ENCODE measurements at regions not wholly inside any gene's neighbourhood (a gene's known extent, or its start where the extent isn't known, plus 50 kb on each side); places are given as distances from the start of the nearest gene placed in this dataset.
"Not testable (repeated sequence)": the region's sequence is repeated elsewhere in the genome, so short reads cannot be mapped to it uniquely, and the experiment has no call there.

DNA sequence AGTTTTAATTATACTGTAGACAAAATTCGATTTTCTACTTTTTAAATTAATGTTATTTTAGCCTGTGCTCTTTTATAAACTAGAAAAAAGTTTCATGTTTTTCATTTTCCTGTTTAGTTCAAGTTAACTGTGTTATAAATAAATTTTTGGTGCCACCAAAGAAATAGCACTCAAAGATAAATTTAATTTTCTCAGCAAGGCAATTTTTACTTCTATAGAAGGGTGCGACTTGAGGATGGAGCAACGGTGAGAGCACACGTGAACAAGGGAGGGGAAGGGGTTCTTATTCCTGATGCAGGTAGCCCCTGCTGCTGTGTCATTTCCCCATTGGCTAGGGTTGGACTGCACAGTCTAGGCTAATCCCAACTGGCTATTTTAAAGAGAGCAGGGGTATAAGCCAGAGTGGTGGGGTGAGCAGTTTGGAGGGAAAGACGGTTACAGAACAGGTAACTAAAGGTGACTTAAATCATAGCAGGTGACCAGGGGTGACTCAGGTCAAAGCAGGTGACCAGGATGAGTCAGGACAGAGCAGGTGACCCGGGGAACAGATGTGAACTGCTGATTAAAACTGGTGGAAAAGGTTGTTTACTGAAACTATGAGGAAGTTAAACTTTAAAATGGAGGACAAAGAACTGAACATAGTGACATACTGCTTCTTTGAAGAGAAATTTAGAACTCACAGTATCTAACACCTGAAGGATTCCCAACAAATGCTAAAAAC is 104.6 kb upstream of the GPBP1 start:
- no peak overlapping the region for H3K4me3 ChIP-seq
- no peak overlapping the region for H3K27ac ChIP-seq (replicated peaks in 1 of 4)
- no peaks in the 10 kb centered on the region for H3K4me1 ChIP-seq
- no peak for TF ChIP-seq POLR2A (IDR thresholded peaks at IDR 0.05; ENCODE audit: low read depth)
- peaks cover 0 to 11% (median 0%) of the 10 kb centered on the region in 4 donors for H3K9me3 ChIP-seq
- peaks cover 0 to 3% (median 0%) of the 10 kb centered on the region in 4 donors for H3K27me3 ChIP-seq
- 84% methylated on average over 6 of the region's 6 CpGs for WGBS
- DNase-seq (ENCODE audit: extremely low spot score) = no peak
- intact Hi-C loops (cut with DNase I) = no loop called here
- no peaks in the 10 kb centered on the region for H3K36me3 ChIP-seq

DNA sequence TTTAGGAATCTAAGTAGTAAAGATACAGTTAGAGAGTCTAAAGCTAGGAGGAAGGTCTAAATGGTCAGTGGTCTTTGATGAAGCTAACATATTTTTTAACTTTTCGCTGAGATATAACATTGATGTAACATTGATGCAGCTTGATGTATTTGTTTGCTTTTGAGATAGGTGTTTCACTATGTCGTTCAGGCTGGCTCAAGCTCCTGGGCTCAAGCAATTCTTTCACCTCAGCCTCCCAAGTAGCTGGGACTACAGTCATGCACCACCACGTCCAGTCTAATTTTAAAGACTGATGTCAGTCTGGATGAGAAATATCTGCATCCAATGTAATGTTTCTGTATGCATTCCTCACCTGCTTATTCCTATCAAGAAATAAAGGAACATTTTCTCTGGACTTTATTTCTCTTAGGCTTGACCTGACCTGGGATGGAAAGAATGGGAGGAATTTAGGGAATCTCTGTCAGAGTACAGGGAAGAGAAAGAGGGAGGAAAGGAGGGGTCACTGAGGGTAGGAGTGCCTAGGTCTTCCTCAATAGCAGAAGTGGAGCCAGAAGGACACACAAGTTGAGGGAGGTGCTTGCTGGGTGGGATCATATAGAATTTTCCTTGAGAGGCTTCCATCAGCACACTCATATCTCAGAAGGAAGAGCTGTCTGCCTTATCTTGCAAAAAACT is 101.5 kb upstream of the GPBP1 start:
- intact Hi-C loops (cut with DNase I) = no loop called here
- no peak for DNase-seq (ENCODE audit: extremely low spot score)
- Histone ChIP-seq H3K9me3 (peaks cover 0 to 11% (median 0%) of the 10 kb centered on the region in 4 donors), H3K27ac (replicated peaks in 1 of 4) (no peak overlapping the region), H3K36me3 (no peaks in the 10 kb centered on the region), H3K4me3 (no peak overlapping the region), H3K4me1 (no peaks in the 10 kb centered on the region), H3K27me3 (no peaks in the 10 kb centered on the region)
- TF ChIP-seq CTCF (IDR thresholded peaks at IDR 0.05) (no peak), POLR2A (IDR thresholded peaks at IDR 0.05; ENCODE audit: low read depth) (no peak), POLR2AphosphoS5 (IDR thresholded peaks at IDR 0.05) (no peak), EP300 (IDR thresholded peaks at IDR 0.05) (no peak)
- 62% methylated on average over 3 of the region's 3 CpGs for WGBS

GRCh38 chr5:57082441-57083067 is 91.3 kb upstream of the GPBP1 start:
- H3K27me3 ChIP-seq = no peaks in the 10 kb centered on the region
- H3K36me3 ChIP-seq = no peaks in the 10 kb centered on the region
- DNase-seq (ENCODE audit: extremely low spot score) = no peak
- H3K4me1 ChIP-seq = no peaks in the 10 kb centered on the region
- no peak for TF ChIP-seq POLR2AphosphoS5 (IDR thresholded peaks at IDR 0.05)
- no peak for TF ChIP-seq EP300 (IDR thresholded peaks at IDR 0.05)
- TF ChIP-seq CTCF (IDR thresholded peaks at IDR 0.05) = no peak
- TF ChIP-seq POLR2A (IDR thresholded peaks at IDR 0.05; ENCODE audit: low read depth) = no peak
- no peak overlapping the region for H3K27ac ChIP-seq (replicated peaks in 1 of 4)
- WGBS = 90% methylated on average over 7 of the region's 7 CpGs
- H3K9me3 ChIP-seq = no peaks in the 10 kb centered on the region
- intact Hi-C loops (cut with DNase I) = no loop called here
- H3K4me3 ChIP-seq = no peak overlapping the region

DNA sequence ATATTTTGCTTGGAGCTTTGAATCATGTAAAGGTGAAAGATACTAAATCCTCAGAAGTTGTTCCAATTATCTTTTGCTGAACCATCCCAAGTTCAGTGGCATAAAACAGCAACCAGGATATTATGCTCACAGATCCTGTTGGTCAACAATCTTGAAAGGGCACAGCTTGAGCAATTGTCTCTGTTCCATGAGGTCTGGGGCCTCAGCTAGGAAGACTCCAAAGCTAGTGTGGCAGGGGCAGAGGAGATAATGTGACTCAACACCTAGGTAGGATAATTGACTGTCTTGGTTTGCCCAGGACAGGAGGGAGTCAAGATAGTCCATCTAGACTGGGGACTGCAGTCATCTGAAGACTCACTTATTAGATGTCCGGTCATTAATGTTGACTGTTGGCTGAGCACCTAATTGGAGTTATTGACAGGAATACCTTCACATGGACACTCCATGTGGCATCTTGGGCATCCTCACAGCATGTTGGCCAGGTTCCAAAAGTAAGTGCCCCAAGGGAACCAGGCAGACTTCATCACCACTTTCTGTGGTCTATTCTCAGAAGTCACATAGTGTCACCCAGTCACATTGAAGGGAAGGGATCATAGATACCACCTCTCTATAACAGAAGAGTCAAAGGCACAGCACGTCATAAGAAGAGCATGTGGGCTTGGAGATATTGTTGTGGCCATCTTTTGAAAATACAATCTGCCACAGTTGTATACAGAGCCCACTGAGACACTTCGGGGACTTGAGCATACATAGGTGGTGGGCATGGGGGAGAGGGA is 88.4 kb upstream of the GPBP1 start:
- no peak for DNase-seq (ENCODE audit: extremely low spot score)
- 93% methylated on average over 3 of the region's 3 CpGs for WGBS
- no peak overlapping the region for H3K27ac ChIP-seq (replicated peaks in 1 of 4)
- no peak overlapping the region for H3K4me3 ChIP-seq
- H3K4me1 ChIP-seq = no peaks in the 10 kb centered on the region
- no peaks in the 10 kb centered on the region for H3K27me3 ChIP-seq
- TF ChIP-seq POLR2A (IDR thresholded peaks at IDR 0.05; ENCODE audit: low read depth) (no peak), POLR2AphosphoS5 (IDR thresholded peaks at IDR 0.05) (no peak), EP300 (IDR thresholded peaks at IDR 0.05) (no peak), CTCF (IDR thresholded peaks at IDR 0.05) (no peak)
- intact Hi-C loops (cut with DNase I) = no loop called here
- no peaks in the 10 kb centered on the region for H3K36me3 ChIP-seq
- no peaks in the 10 kb centered on the region for H3K9me3 ChIP-seq

DNA sequence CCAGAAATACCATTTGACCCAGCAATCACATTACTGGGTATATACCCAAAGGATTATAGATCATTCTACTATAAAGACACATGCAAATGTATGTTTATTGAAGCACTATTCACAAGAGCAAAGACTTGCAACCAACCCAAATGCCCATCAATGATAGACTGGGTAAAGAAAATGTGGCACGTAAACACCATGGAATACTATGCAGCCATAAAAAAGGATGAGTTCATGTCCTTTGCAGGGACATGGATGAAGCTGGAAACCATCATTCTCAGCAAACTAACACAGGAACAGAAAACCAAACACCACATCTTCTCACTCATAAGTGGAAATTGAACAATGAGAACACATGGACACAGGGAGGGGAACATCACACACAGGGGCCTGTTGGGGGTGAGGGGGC is 85.9 kb upstream of the GPBP1 start:
- 94% methylated on average over 1 of the region's 1 CpG for WGBS
- not testable (repeated sequence) for DNase-seq (ENCODE audit: extremely low spot score)

More for the DNA sequence above, 85.9 kb upstream of the GPBP1 start:
- H3K36me3 ChIP-seq; H3K9me3 ChIP-seq; H3K4me3 ChIP-seq; intact Hi-C loops (cut with DNase I); H3K4me1 ChIP-seq; H3K27me3 ChIP-seq; H3K27ac ChIP-seq (replicated peaks in 1 of 4): not testable (repeated sequence)
